M059J (cell line): ENCODE measurements at regions not wholly inside any gene's neighbourhood (a gene's known extent, or its start where the extent isn't known, plus 50 kb on each side); places are given as distances from the start of the nearest gene placed in this dataset.
"Not testable (repeated sequence)": the region's sequence is repeated elsewhere in the genome, so short reads cannot be mapped to it uniquely, and the experiment has no call there.

Experiments used
- DNase-seq: peaks from one replicate; pipeline ENCODE4 v3.0.0-alpha.2; 2012; ENCODE audit warnings: low read depth

DNA sequence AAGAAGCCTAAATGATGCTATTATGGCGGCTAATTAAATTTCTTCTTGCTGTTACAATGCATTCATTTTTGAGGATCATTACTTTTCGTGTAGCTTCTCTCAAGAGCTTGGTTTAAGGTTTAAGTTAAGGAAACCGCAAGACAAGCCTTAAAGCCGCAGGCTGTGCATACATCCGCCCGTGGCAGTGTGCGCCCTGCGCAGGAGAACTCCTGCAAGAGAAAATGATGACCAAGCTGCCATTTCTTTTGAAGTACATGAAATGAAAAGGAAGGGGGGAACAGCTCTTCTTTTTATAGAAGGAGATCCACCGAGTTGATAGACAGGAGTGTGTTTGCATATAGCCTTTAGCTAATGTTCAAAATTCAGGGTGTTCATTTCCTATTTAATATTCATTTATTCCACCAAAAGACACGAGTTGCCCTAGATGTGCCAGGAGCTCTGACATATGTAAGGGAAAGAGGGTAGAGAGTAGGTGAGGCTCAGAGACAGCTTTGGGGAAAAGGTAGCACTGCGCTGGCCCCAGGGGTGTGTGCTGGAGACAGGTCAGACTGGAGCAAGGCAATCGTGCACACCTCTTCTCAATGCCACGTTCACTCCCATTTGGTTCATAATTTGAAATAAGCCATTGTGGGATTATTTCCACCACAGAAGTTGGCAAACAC lies 112.1 kb upstream of the LDB2 start:
- no peak for DNase-seq

DNA sequence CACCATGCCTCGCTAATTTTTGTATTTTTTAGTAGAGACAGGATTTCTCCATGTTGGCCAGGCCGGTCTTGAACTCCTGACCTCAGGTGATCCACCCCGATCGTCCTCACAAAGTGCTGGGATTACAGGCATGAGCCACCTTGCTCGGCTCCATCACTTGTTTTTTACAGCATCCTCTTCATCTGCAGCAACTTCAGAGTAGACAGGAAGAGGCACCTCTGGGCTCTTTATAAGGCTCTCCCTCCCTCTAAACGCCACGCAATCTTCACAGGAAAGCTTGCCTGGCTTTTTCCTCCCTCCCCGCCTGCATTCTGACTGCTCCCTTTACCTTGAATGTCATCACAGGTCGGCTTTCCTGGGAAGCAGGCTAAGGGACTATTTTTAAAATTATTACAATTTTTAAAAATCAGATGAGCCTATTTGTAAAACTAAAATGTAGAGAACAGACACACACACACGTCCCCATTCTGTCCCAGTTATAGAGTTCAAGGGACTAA lies 111.5 kb upstream of the LDB2 start:
- DNase-seq: no peak

DNA sequence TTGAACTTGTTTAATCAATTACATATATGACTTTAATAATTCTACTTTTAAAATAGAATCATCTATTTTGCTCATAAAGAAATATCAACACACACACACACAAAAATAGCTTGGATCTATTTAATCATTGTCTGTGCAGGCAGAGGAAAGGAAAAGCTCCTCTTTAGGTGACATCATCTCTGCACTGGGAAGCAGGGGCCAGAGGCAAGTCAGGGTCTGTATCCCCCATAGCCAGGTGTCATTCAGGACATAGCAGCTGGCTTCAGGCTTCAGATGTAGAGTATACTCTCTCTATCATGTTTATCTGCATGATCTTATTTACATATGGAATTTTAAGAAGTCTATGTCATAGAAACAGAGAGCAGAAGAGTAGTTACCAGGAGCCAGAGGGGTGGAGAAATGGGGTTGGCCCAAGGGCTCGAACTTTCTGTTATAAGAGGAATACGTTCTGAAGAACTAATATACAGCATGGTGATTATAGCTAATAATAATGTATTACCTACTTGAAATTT lies 110.4 kb upstream of the LDB2 start:
- no peak for DNase-seq

DNA sequence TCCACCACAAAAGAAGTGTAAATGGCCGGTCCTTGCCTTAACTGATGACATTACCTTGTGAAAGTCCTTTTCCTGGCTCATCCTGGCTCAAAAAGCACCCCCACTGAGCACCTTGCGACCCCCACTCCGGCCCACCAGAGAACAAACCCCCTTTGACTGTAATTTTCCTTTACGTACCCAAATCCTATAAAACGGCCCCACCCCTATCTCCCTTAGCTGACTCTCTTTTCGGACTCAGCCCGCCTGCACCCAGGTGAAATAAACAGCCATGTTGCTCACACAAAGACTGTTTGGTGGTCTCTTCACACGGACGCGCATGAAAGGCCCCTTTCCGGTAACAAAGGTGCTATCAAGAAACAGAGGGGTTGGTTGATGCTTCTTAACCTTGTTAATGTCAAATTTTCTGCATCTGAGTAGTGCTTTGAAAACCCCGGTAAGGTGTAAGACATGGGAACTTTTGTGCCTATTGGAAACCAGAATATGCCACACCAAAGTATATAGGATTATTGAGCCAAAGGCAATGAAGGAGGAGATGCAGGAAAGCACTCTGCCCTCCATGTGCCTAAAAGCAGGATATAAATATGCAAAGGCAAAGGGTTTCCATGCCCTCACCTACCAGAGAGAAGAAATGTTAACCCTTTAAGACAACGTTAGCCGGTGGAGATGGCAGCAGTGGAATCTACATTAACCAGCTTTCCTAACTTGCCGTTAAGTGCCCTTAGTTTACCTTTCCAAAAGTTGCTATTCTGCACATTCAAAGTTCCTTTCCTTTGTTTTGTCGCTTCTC lies 105.4 kb upstream of the LDB2 start:
- DNase-seq: not testable (repeated sequence)

DNA sequence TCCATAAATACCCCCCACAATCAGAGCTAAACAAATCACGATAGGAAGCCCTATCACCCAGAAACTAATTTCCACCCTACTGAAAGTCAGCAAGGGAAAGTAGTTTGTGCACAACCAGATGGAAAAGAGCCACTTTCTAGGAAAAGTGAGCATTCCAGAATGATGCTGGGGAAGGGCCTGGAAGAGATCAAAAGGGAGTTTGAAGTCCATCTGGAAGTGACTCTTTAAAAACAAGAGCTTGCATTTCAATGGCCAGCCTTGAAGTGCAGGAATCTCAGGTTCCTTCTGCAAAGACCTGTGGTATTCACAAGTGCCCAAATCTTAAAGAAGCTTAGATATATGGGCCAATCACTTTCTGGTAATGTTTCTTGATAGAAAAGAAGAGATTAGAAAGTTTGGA lies 97.0 kb upstream of the LDB2 start:
- no peak for DNase-seq

DNA sequence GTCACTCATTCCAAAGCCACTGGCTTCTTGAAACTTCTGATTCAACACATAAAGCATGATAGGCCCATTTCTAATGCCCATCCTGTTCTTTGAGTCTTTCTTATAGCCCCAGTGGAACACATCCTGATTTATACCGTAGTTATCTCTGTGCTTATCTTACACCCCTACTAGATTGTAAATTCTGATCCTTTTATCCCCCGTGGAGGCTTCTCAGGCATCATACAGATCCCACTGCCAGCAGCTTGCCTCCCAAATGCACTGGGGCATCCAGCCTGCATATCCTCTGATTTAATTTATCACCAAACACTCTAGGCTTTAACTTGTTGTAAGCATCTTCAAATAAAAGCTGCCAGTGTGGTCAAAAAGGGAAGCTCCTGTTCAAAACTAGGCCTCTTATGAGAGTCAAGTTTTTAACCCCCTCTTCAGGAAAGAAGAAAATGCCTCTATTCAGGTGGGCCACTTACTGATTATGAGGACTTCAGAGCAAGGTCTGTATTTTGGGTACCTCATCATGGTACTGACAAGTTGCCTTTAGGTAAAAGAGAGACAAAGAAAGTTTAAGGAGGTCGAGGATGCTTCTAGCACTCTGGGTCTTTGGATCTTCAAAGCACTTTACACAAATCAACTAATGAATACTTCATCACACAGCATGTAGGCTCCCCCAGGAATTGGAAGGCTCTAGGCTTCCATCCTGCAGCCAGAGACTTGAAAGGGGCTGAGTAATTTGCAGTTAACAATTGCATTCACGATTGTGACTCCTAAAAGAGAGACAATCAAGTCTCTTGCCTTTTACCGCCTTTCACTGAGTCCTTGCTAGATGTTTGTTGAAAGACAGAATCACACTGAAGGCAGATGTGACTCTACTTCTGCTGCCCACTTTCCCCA lies 95.8 kb upstream of the LDB2 start:
- DNase-seq: no peak

DNA sequence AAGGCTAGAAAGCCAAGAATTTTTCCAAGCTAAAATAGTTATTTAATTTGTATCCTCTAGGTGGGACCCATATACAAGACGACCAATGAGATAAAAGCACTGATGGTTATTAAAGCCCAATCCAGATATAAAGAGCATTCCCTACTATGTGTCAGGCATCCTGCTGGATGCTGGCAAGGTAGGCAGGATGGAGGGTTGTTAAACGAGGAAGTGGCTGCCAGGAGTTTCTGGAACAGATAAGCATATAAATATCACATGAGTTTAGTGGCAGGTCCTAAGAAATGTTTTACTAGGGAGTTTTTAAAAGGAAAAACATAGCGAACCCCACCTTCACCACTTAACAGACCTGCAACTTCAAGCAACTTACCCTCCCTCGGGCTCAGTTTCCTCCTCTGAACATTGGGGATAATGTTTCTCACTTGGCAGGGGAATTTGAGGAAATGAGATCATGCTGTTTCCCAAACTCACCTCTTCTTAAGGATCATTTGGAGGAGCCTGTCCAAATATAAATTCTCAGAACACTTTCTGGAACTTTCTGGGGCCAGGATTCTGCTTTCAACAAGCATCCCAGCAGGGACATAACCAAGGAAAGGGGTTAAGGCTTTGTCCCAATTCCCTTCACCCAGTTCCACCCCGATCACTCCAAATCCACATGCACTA lies 94.3 kb upstream of the LDB2 start:
- no peak for DNase-seq

DNA sequence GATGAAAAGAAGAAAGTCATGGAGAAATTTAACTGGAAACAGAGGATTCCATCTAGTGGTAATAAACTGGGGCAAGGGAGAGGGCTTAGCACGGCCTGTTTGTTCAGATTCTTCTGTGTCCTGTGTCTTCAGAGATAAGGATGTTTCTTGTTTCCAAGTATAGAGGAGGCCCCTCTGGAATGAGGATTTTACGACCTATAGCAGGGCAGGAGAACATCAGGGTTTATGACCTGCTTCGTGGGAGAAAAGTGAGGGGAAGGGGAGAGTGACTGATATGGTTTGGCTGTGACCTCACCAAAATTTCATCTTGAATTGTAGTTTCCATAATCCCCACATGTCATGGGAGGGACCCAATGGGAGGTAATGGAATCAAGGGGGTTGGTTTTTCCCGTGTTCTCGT lies 93.0 kb upstream of the LDB2 start:
- DNase-seq: no peak

DNA sequence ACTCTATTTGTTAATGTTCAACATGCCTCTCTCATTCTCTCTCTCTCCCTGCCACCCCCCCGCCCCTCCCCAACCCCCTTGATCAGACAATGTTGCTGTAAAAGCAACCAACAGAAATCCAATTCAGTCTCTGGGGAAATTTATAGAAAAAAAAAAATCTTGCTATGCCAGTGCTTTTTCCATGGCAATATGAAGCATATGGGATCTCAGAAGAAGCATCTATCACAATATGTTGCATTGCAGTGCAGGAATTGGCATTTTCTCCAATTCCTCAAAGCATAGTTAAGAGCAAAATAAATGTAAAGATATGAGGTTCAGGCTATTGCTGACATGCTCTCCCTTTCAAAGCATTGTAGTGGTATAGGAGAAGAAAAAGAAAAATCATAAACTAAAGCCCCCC lies 90.9 kb upstream of the LDB2 start:
- DNase-seq: no peak

DNA sequence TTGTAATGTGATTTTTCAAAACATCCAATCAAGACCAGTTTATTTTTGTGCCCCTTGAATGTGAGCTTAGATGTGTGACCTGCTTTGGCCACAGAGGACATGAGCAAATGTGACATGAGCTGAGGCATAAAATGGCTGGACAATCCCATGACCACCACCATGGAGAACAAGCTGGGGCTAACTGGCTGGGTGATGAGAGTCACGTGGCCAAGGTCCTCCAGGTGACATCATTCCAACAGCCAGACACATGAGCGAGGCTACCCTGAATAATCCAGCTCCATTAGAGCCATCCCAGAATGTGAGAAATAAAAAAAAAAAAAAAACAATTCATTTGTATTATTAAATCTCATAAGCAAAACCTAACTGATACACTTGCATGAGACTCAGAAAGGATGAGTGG lies 90.4 kb upstream of the LDB2 start:
- DNase-seq: no peak

DNA sequence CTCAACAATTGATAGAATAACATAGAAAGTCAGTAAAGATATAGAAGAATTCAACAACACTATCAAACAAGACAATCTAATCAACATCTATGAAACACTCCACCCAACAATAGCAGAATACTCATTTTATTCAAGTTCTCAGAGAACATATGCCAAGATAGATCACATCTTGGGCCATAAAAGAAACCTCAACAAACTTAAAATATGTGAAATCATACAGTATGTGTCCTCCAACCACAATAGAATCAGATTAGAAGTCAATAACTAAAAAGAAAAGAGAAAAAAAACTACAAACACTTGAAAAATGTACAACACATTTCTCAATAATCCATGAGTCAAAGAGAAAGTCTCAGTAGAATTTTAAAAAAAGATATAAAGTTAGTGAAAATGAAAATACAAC lies 78.6 kb upstream of the LDB2 start:
- DNase-seq: no peak

DNA sequence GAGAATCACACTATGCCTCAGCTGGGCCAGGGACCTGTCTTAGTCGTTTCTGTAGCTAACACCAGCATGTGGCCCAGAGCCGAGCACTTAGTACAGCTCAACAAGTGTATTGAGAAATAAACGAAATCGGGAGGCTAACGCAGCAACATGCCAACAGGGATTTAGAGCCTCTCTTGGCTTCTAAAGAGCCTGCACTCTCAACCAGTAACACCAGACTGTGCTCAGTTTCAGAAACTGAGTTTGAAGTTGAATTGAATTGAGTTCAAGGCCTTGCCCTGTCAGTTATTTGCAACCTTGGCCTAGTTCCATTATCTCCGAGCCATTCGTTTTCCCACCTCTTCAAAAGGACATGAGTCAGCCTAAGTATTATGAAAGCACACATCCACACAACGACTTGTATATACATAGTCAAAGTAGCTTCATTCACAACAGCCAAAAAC lies 71.3 kb upstream of the LDB2 start:
- DNase-seq: peak; percentile 79

DNA sequence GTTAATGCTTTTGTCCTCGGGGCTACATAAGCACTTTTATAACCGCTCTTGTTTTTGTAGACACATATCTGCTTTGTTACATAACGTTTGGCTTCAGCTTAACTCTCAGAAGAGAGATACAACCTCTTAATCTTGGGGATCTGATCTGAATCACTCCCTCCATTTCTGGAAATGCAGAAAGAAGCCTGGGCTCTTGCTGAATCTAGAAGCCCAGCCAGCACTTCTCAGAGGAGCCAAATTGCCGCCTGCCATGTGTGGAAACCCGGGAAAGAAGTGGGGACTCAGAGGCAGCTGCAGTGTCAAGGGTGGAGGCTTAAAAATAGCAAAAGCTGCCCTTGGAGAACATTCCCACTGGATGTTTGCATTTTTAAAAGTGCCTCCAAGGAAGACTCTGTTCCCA lies 69.3 kb upstream of the LDB2 start:
- DNase-seq: peak; percentile 48

DNA sequence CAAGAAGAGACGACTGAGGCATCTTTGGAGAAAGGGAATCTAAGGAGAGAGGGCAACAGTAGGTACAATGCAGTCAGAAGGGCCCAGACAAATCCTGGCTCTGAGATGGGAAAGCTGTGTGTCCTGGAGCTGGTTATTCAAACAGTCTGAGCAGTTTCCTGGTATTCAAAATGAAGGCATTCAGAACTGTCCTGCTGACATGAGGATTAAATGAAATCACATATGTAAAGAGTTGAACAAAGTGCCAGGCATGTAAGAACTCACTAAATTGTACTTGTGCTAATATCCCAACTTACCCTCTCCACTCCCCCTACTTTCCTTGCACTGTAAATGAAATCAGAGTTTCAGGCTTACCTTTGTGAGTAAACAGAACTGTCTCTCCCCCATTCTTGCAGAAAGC lies 60.9 kb upstream of the LDB2 start:
- DNase-seq: no peak

DNA sequence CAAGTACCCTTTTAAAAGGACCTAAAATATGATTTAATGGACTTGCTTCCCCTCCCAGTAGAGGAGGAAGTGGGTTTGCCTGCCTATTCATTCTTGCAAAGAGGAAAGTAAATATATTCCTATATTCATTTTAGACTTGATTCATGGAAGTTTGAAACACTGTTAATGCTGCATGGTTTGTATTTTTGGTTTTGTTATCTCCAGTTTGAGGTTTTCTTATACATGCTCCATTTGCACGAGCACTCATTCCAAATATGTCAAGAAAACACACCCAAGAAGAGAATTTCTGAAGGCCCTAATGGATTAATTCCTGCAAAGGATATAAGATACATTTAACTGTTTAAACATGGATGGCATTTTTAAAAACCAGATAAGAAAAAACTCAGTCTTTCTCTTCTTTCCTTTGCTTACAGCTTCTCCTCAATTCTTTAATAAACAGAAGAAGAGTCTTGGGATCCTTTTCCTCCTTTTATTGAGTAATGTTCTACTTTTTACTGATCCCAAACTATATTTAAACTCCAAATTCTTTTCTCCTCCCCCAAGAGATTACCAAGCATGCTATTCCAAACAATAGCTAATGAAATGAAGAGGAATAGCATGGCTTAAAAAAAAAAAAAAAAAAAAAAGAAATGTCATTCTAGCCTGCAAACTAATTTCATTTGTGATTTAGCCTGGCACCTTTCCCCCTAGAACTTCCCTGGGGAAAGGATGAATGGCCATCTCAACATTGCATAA lies 54.6 kb upstream of the LDB2 start:
- DNase-seq: no peak

DNA sequence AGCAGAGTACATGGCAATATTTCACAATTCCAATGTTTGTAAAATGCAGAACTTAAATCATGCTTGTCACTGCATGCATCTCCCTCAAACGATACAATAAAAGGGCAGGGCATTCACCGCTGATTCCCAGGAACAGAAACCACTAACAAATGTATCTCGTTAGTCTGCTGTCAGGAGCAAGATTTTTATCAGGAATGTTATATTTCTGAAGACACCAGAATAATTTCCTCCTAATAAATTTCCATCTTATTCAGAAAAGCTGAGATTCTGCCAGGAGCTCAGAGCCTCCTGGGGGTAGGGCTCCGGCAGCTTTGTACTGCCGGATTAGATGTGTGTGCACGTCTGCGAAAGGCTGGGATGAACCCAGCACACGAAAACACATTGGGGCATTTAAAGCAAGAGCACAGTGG lies 54.0 kb upstream of the LDB2 start:
- DNase-seq: peak; percentile 40
